GM12873 (cell line): ENCODE measurements at regions not wholly inside any gene's neighbourhood (a gene's known extent, or its start where the extent isn't known, plus 50 kb on each side); places are given as distances from the start of the nearest gene placed in this dataset.

Source experiments
- TF ChIP-seq, protein P1 (sequence below): IDR thresholded peaks from 2 replicates; pipeline ENCODE4 v1.5.1; 2012; ENCODE audit warnings: low read depth, mild to moderate bottlenecking, moderate library complexity, low read length, control low read depth; ENCODE audit not compliant: insufficient read depth; ENCODE audit errors: missing control alignments

DNA sequence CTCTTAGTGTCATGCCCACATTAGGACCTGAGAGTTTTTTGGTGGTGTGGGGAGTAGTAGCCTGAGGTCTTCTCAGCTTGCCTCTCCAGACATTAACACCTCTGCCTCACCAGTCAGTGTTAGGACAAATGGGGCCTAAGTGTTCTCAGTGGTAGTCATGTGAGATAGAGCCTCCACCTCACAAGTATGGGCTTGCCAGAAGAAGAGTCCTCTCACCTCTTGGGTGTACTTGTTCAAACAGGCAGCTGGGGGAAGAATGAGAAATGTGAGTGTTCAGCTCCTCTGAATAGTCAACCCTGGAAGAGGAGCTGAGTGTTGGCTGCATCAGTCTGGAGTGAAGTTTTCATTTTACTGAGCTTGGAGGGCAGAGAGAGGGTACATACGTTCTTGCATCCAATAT, 464.6 kb downstream of the POM121L12 start:
- TF ChIP-seq, protein P1, sequence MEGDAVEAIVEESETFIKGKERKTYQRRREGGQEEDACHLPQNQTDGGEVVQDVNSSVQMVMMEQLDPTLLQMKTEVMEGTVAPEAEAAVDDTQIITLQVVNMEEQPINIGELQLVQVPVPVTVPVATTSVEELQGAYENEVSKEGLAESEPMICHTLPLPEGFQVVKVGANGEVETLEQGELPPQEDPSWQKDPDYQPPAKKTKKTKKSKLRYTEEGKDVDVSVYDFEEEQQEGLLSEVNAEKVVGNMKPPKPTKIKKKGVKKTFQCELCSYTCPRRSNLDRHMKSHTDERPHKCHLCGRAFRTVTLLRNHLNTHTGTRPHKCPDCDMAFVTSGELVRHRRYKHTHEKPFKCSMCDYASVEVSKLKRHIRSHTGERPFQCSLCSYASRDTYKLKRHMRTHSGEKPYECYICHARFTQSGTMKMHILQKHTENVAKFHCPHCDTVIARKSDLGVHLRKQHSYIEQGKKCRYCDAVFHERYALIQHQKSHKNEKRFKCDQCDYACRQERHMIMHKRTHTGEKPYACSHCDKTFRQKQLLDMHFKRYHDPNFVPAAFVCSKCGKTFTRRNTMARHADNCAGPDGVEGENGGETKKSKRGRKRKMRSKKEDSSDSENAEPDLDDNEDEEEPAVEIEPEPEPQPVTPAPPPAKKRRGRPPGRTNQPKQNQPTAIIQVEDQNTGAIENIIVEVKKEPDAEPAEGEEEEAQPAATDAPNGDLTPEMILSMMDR, result no peak

DNA sequence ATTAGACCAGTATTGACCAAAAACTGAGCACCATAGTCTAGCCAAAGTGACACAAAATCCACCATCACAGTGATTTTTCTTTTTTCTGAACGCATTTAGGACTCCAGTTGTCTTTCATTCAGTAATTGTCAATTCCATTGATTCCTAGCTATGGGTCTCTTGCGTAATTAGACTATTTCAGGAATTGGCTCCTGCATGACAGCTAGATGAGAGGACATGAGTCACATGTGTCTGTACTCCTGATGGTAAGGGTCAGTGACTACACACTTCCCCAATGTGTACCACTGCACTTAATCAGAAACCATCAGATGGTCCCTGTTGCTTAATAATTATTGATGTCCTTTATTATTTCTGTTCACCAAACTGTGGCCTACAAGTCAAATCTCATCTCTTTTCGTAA, 469.5 kb downstream of the POM121L12 start:
- TF ChIP-seq, protein P1, result no peak

DNA sequence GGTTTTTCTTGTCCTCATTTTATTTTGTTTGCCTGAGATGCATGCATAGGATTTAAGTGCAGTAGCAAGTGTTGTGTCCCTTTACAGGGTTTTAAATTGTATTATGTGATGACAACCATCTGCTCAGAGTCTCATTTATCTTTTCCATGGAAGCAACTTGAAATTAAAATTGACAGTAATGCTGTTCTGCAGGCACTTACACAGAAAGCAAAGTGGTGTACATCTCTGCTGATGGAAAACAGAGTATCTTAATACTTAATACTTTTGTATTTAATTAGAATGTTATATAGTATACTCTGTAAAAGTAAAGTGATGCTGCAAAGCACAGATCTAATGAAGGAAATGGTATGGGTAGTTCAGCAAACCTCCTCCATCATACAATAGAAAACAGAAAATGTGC, 482.9 kb downstream of the POM121L12 start:
- TF ChIP-seq, protein P1, result no peak

DNA sequence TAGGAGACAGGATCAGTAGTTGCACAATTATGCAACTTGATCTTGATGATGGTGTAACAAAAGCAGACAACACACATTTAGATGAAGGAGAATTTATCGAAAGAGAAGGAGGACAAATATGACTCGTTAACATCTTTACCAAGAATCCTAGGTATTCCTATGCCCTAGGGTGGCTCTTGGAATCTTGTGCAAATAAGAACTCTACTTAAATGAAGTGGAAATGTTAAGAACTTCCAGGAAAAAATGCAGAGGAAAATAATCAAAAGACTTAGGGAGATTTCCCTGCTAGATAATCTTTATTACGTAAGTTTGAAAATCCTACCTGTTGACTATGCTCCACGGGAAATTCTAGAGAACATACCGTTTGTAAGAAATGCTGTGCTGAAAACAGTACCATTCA, 485.4 kb downstream of the POM121L12 start:
- TF ChIP-seq, protein P1, result no peak

DNA sequence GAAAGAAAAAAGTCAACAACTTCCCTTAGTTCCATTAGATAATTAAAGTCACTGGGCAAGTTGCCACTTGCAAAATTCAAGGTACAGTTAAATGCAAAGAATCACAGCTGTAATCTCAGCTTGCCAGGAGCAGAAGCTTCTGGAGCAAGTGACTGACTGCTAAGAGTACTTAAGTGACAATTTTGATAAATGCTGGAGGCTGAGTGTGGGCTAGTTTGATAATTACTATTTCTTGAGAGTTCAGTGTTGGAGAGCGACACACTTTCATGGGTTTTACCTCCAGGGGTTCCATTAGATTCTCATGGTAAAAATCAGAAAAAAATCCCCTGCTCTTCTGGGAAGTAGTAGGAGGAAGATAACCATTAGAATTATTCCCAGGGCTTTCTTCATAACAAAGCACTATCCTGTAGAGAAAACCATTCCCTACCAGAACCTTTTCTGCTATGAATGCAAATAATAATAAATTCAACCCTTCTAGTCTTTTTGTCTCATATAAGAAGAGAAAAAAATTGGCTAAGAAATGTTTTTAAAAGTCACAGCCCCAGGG, 486.3 kb downstream of the POM121L12 start:
- TF ChIP-seq, protein P1, result no peak

DNA sequence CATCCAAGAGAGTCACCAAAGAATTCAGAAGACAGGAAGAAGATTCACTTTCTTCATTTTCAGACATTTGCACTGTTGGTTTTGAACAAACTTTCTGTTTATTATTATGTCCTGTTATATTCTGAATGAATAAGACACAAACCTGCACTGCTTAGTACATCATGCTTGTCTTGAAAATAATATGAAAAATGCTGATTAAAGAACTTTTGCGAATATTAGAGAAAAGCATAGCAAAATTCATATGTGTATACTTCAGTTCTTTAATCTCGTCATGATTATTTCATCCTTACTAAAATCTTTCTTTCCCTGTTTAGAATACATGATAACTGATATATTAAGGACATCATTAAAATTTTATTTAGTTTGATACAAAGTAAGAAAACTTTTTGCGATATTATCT, 504.1 kb downstream of the POM121L12 start:
- TF ChIP-seq, protein P1, result no peak

DNA sequence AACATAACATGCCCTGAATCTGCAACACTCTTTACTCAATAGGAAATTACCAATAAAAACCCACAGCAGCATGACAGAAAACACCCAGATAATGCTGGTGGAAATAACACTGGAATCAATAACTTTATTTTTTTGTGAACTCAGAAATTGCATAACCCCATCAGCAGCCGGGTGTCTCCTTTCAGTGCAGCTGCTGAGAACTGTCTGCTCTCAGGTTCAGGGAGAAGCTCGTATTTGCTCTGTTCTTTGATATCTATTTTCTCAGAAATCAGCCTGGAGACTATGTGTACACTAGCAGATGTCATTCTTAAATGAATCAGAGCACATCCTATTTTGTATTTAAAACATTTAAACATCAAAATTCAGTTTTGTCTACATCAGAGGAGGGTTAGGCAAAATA, 506.0 kb downstream of the POM121L12 start:
- TF ChIP-seq, protein P1, result no peak
